GM10248 (cell line): ENCODE measurements at regions not wholly inside any gene's neighbourhood (a gene's known extent, or its start where the extent isn't known, plus 50 kb on each side); places are given as distances from the start of the nearest gene placed in this dataset.

Experiments used
- CTCF ChIA-PET: fragments of 300-600 bp; sonication (Branson Sonifier 250); formaldehyde crosslinking; extraction: SDS; loops from one replicate; lab custom pipeline; 2021; ENCODE audit warnings: antibody characterized with exemption; lab: Yijun Ruan, JAX
- POLR2A ChIA-PET: fragments of 350-650 bp; sonication (Branson Sonifier 250); formaldehyde crosslinking; extraction: SDS; loops from one replicate; lab custom pipeline; 2020; ENCODE audit warnings: antibody characterized with exemption; lab: Yijun Ruan, JAX
- DNase-seq: peaks from one replicate; pipeline ENCODE4 v3.0.0; 2012; ENCODE audit errors: extremely low spot score
- CTCF ChIP-seq: IDR thresholded peaks from 2 replicates; pipeline ENCODE4 v1.5.1; 2012; ENCODE audit warnings: mild to moderate bottlenecking, low read depth; ENCODE audit errors: extremely low read depth, missing control alignments, control extremely low read depth

GRCh38 chr17:53278466-53278865 is 544.3 kb upstream of the KIF2B start:
- POLR2A ChIA-PET: no interaction called here
- CTCF ChIA-PET: no interaction called here
- no peak for DNase-seq
- no peak for TF ChIP-seq CTCF

GRCh38 chr17:53273126-53273525 is 549.6 kb upstream of the KIF2B start:
- no peak for TF ChIP-seq CTCF
- CTCF ChIA-PET: no interaction called here
- POLR2A ChIA-PET: no interaction called here
- no peak for DNase-seq

- DNase-seq: no peak
- POLR2A ChIA-PET: no interaction called here
- TF ChIP-seq CTCF: no peak
- CTCF ChIA-PET: no interaction called here
These were observed 551.8 kb upstream of the KIF2B start for GRCh38 chr17:53270936-53271335.

- DNase-seq: no peak
- POLR2A ChIA-PET: no interaction called here
- TF ChIP-seq CTCF: no peak
- CTCF ChIA-PET: no interaction called here
These were observed 558.0 kb upstream of the KIF2B start for GRCh38 chr17:53264730-53265129.

GRCh38 chr17:53253956-53254597 is 568.6 kb upstream of the KIF2B start:
- POLR2A ChIA-PET: no interaction called here
- CTCF ChIA-PET: no interaction called here
- no peak for DNase-seq
- TF ChIP-seq CTCF: no peak

- POLR2A ChIA-PET: no interaction called here
- no peak for DNase-seq
- CTCF ChIA-PET: no interaction called here
- no peak for TF ChIP-seq CTCF
These were observed 573.7 kb upstream of the KIF2B start for GRCh38 chr17:53249036-53249435.
